ENCODE measurements at regions not wholly inside any gene's neighbourhood (a gene's known extent, or its start where the extent isn't known, plus 50 kb on each side); places are given as distances from the start of the nearest gene placed in this dataset.
"Not testable (repeated sequence)": the region's sequence is repeated elsewhere in the genome, so short reads cannot be mapped to it uniquely, and the experiment has no call there.

DNA sequence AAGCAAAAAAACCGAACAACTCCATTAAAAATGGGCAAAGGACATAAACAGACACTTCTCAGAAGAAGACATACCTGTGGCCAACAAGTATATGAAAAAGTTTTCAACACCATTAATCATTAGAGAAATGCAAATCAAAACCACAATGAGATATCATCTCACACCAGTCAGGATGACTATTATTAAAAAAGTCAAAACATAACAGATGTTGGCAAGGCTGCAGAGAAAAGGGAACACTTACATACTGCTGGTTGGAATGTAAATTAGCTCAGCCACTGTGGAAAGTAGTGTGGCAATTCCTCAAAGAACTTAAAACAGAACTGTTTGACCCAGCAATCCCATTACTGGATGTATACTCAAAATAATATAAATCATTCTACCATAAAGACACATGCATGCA is 436.3 kb downstream of the KLHL13 start:
- DNase-seq (ENCODE audit: low spot score): no peak

DNA sequence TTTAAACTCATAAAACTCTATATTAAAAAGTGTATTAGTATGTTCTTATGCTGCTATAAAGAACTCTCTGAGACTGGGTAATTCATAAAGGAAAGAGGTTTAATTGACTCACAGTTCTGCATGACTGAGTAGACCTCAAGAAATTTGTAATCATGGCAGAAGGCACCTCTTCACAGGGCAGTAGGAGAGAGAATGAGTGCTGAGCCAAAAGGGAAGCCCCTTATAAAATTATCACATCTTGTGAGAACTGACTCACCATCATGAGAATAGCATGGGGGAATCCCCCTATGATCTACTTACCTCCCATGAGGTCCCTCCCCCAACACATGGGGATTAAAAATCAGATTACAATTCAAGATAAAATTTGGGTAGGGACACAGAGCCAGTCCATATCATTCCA is 463.2 kb downstream of the KLHL13 start:
- no peak for DNase-seq (ENCODE audit: low spot score)

DNA sequence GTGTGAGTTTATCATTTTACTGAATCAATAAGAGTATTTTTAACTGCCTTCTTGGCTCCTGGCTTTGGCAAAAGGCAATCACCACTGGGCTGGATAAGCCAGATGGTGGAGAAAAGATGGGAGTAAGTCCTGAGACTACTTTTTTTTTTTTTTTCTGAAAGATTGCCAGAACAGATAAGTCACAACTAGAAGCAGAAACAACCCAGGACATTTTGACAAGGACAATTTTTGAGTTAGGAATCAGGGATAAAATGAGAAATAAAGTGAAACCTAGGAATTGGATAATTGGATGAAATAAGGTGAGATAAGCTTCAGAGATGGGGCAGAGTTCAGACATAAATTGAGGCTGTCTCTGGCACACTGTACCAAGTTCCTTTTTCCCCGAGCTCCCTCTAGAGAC is 471.0 kb downstream of the KLHL13 start:
- DNase-seq (ENCODE audit: low spot score): no peak

DNA sequence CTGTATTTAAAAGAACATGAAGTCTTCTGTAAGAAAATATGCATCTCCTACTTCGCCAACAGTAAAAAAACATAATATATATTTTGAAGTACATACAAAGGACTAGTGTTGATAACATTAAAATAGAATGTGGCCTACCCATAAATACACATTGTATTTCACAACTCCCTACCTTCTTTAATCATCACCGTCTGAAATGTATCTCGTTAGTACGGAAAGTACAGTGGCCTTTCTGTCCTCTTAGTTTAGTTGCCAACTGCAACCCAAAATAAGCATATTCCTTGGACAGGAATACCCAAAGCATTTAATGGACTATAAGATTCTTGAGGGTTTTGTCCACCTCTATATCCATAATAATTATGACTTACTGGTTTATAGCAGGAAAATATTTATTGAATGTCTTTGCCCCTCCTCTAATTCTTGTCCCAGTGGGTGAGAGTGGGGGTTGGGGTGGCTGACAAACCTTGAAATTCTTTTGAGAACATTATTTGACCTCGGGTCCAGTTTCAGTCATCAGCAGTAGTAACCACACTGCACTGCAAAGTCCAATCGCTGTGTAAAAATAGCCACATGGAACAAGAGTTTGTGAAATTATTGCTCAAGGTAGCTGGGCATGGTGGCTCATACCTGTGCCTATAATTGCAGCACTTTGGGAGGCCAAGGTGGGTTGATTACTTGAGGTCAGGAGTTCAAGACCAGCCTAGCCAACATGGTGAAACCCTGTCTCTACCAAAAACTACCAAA is 474.5 kb downstream of the KLHL13 start:
- no peak for DNase-seq (ENCODE audit: low spot score)

DNA sequence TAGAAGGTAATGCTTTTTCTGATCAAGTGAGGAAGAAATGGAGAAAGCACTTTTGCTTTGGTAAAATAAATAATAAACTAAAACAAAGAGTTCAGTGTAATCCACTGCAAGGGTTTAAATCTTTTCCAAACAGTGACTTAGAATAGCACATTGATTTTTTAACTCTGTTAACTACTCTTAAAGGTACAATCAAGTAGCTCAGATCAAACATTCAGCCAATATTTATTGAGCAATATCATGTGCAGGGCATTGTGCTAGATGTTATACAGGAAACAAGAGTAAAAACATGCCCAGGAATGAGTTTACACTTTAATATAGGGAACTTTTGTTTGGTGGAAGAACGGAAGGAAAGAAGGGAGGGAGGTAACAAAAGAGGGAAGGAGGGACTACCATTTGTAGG is 479.8 kb downstream of the KLHL13 start:
- no peak for DNase-seq (ENCODE audit: low spot score)

DNA sequence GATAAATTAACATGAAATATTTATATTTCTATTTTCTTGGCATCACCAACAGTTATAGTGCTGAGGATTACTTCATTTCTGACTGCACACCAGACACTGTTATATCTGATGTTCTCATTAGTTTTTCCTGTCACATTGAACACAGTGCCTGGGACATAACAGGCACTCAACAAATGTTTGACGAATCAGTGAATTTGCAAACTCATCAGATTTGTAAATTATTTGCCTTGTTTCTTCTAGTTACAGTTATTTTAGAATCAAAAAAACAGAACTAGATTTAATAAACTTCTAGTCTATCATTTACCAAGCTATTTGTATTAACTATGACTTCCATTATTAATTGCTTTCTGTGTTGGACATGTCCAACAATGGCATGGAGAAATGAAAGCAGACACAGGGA is 483.3 kb downstream of the KLHL13 start:
- DNase-seq (ENCODE audit: low spot score): no peak

DNA sequence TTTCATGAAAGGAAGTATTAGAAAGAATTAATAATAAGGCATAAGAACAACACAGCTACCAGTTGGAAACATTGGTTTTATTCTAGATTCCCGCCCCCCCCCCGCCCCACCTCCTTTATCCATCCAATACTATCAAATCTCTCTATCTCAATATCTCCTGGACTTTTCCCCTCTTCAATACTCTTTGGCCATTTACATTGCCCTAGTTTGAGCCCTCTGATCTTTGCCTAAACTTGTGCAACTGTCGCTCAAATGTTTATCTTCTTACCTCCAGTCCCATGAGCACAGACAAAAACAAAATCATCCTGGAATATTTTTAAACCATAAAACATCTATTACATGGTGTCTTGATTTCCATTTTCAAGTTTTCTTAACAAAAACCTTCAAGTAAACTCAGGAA is 488.2 kb downstream of the KLHL13 start:
- no peak for DNase-seq (ENCODE audit: low spot score)

DNA sequence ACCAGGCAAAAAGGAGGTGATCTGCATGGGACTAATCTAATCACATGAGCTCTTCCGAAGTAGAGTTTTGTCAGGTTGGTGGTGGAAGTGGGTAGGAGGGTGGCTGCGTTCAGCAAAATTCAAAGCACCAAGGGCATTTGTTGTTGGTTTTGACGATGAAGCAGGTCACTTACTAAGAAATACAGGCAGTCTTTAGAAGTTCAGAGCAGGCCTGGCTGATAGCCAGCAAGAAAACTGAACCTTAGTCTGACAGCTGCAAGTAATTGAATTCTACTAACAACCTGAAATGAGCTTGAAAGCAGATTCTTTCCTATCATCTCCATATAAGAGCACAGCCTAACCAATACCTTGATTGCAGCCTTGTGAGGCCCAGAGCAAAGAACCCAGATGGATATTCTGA is 505.8 kb downstream of the KLHL13 start:
- DNase-seq (ENCODE audit: low spot score): no peak

DNA sequence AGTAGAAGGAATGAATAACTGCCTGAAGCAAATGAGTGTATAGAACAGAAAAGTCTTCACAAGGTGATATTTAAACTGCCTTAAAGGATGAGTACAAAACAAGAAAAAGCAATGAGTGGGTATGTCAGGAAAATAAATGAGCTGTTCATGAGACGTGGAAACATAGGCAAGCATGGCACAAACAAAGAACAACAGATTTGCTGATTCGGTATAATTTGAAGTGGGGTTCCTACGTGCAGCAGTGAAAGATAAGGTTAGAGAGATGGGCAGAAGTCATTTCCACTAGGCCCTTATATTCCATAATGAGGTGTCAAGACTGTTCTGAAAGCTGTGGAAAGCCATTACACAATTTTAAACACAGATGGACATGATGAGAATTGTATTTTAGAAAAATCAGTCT is 506.6 kb downstream of the KLHL13 start:
- no peak for DNase-seq (ENCODE audit: low spot score)

DNA sequence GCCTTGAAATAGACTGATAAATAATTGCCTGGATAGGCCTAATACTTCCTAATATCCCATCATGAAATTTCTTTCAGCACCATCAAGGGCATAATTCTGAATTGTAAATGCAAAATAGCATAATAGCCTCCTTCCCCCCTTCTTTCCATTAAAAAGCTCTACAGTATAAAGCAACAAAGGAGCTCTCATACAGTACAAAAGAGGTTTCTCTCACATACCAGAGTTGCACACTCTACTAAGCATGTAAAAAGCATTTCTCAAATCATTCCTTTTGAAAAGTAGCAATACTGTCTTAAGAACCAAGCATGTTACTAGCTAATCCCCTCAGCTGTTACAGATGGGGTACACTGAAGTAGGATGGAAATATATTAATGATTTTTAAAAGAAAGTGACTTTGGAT is 509.0 kb downstream of the KLHL13 start:
- no peak for DNase-seq (ENCODE audit: low spot score)

DNA sequence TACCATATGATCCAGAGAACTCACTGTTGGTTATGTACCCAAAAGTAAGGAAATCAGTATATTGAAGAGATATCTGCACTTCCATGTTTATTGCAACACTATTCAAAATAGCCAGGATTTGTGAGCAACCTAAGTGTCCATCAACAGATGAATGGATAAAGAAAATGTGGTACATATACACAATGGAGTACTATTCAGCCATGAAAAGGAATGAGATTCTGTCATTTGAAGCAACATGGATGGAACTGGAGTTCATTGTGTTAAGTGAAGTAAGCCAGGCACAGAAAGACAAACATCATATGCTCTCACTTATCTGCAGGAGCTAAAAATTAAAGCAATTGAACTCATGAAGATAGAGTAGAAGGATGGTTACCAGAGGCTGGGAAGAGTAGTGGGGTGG is 510.5 kb downstream of the KLHL13 start:
- DNase-seq (ENCODE audit: low spot score): not testable (repeated sequence)

DNA sequence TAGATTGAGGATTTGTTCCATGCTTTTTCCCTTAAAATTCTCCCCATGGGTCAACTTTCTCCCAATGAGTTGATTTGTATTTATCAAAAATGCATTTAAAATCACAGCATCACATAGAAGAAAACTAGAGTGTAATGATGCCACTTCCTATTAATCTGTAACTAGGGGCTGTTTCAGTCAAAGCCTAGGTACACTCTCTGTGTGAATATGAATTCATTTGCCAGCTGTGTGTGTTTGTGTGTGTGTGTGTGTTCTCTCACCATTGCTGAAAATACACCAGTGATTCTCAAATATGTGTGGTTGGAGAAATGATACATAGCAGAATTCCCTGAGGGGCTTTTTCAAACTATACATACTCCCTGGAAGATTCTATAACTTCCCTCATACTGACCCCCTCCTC is 546.5 kb downstream of the KLHL13 start:
- DNase-seq (ENCODE audit: low spot score): no peak

DNA sequence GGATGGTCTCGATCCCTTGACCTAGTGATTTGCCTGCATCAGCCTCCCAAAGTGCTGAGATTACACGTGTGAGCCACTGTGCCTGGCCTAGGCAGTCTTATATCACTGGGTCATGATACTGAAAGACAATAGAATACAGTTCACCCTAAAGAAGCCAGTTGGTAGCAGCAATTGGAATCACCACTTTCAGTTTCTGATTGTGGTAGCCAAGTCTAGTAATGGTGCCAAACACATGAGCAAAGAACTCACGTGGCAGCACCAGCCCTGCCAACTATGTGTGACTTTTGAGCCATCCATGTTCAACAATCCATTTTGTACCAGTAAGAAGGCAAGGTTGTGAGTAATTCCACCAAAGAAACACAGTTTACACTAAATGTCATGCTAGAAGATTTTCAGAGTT is 548.4 kb downstream of the KLHL13 start:
- DNase-seq (ENCODE audit: low spot score): no peak

DNA sequence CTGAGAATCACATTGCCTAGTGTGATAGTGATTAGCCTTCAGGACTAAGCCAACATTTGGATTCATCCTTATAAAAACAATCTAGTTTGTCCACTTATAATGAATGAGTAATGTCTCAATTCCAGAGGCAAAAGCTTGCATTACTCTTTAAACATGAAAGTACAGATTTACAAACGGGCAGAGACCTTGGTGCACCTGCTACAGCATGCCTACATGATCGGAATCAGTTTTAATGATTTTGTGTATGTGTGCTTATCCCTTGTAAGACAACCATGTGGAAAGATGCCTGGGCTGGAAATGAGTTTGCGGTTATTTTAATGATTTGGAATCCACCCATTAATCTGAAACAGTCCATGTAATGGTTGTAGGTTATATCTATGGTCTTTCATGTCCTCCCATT is 572.7 kb downstream of the KLHL13 start:
- no peak for DNase-seq (ENCODE audit: low spot score)

DNA sequence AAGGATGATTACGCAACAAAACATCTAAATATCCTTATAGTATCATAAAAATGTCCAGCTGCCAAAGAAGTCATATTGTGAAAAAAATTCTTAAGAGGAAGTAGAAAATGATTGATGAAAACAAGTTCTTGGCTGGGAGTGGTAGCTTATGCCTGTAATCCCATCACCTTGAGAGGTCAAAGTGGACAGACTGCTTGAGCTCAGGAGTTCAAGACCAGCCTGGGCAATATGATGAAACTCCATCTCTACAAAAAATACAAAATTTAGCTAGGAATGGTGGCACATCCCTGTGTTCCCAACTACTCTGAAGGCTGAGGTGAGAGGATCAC is 577.6 kb downstream of the KLHL13 start:
- DNase-seq (ENCODE audit: low spot score): no peak

DNA sequence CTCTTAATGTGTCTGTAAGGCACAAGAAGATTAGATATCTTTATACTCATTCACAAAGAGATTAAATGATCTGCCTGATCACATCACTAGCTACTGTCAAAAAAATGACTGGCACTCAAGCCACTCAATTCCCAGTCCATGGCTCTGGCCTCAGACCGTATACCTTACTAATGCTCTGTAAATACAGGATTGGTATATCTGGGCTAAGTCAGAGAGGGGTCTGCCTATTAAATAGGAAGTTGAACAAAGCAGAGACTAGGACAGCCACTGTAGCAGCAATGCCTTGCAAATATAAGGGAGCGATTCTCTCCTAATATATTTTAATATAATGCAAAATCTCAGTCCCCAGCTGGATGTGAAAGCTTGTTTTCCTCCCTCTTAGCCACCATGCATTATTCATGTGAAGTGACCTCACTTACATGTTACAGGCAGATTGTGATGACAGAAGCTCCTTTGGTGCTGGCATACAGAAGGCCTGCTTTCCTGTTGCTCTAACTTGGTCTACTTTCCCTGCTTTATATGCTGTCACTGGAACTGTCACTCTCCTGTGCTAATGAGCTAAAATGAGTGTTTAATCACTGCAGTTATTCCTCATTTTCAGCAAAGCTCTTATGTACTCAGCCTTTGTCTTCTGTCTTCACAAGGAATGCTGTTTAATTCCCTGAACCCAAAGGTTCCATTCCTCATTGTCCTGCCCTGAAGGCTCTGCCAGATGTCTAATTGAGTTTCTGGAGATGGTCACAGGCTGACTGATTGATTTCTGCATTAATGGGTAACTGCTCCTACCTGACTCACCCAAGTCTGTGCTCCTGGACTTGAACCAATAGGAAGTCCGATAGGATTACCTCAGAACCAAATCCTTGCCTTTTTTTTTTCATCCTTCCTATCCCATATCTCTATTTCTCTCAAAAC is 578.2 kb downstream of the KLHL13 start:
- DNase-seq (ENCODE audit: low spot score): peak; percentile 64

DNA sequence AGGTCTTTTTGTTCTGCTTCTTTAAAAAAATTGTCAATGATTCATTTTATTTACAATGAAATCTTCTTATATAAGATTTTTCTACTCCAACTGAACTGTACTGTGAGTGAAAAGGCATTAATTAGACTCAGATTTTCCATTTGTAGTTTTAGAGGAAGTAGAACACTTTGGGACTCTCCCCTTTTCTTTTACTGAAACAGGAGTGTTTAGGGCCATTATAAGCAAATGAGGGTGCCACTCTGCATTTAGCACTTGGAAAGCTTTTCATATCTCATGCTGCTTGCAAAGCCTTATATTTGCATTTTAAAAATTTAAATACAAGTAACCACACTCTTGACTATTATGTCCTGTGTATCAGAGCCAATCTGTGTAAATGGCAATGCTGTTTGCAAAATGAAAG is 584.3 kb downstream of the KLHL13 start:
- DNase-seq (ENCODE audit: low spot score): no peak

DNA sequence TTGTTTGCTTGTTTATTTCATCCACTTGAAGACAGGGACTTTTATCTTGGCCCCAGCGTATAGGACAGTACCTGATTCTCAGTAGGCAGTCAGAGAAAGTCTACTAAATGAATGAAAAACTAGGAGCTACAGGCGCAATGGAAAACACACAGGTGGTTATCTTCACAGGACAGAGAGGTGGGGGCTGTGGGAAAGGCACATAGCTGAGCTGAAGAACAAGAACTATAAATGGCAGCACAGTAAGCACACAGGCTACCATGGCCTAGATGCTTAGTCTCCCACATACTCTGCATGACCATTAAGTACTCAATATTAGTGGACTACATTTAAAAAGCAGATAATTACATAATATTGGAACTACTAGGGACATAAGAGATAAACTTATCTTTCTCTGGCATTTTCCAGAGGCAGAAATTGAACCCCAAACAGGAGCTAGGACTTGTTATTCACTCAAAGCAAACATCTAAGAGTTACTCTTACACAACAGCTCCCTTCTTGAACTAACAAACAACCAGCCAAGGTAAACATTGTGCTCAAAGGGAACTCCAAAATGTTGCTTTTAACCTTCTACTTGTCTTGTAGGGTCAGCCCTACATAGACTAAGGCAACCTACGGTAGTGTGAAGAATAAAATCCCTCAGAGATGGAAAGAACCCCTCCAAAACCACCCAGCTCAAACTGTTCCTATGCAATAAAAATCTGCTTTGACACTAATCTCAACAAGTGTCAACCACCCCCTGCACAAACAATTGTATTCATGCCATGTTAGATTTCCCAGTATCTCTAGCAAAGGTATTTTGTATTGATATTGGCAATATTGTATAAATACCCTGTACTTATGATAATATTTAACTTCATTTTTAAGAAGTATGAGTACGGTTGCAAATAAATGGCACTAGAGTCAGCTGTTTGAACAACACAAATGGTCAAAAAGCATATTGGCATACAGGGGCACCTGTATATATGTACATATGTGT is 593.6 kb downstream of the KLHL13 start:
- DNase-seq (ENCODE audit: low spot score): no peak

DNA sequence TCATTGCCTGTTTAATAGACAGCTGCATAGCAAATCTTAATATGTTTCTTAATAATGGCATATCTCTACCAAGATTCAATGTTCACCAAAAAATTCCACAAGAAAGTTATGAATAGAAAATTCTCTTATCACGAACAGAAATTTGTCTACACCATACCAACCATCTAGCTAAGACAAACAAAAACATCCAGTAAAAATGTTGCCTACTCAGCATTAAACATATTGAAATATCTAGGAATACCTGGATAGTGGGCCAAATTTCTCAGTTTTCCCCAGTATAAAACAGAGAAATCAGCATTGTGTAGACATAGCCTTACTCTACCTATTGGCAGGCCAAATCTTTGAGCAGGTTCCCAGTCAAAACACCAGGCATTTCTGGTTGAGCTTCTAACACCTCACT is 598.6 kb downstream of the KLHL13 start:
- no peak for DNase-seq (ENCODE audit: low spot score)

DNA sequence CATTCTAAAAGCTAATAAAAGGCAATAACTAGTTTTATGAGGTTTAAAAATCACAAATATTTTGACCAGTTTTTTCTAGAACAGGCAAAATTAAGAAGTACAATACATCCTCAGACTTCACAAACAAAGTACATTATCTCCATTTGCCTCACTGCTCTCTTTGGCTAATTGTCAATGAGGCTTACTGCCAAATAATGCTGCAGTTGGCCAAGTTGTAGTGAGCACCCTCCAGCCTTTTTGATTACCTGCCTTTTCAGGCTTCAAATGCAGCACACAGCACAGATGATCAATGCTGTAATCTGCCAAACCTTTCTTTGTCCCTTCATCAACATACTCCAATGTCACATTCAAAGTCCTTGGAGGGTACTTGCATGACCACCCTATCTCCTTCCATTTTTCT is 605.2 kb downstream of the KLHL13 start:
- DNase-seq (ENCODE audit: low spot score): no peak

DNA sequence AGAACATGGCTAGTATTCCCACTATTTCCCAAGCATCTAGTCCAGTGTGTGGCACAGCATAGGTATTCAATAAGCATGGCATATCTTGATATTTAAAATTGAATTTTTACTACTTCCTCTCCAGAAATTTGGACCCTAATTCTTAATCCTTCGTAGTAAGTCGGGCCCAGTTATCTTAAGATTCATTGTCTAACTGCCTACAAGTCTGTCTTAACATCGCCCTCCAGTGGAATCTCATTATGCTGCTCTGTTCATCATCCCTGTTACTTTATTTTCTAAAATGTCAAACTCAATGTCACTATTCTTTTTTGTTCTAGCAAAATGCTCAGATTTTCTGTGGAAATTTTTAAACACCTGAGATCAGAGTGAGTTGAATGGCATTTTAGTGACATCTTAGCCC is 606.2 kb downstream of the KLHL13 start:
- no peak for DNase-seq (ENCODE audit: low spot score)

DNA sequence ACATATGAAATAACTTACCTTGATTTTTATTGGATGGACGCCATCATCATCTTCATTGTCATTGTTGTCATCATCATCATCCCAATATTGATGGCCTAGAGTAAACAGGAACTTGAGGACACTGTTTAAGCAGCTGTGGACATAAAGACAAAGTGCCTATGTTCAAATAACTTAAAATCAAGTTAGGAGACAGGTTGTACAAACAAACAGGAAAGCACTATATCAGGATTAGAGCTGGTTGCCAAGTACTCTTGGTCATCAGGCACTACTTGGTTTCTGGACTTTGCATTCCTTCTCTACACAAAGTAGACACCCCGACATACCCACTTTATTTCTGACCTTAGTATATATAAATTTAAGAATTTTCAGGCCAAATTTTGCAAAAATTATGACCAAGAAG is 608.6 kb downstream of the KLHL13 start:
- no peak for DNase-seq (ENCODE audit: low spot score)

DNA sequence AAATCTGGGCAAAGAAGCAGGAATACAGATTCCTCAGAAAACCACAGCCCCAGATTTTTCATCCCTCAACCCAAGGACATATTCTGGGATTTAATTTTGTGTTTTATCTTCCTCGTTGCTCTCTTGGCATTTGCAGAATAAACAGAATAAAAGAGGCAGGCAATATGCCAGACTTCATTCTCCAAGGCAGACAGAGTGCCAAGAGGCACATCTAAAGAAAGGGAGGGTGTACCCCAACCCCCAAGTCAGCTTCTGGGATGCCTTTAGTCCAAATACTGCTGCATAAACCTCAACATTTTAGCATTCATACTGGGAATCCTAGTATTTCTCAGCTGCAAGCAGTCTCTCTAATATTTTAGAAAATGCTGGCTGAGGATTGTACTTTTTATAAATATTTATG is 629.2 kb downstream of the KLHL13 start:
- DNase-seq (ENCODE audit: low spot score): no peak

Data from putamen (tissue), 1 donor.